DOHH2 (cell line): ENCODE measurements at regions not wholly inside any gene's neighbourhood (a gene's known extent, or its start where the extent isn't known, plus 50 kb on each side); places are given as distances from the start of the nearest gene placed in this dataset.

Experiments used
- H3F3A ChIP-seq: fragments of 200-600 bp; sonication (generic), shearing (Covaris generic); 2 replicates; pipeline ENCODE4 v1.6.0; 2016; ENCODE audit warnings: antibody characterized with exemption, mild to moderate bottlenecking; ENCODE audit not compliant: control insufficient read depth, insufficient read depth
- H3K27ac ChIP-seq: fragments of 200-600 bp; sonication (generic); 2 replicates; pipeline ENCODE4 v1.5.1; 2014; ENCODE audit warnings: low read depth, mild to moderate bottlenecking, low read length, moderate library complexity
- H3K27me3 ChIP-seq: fragments of 200-600 bp; sonication (generic); 2 replicates; pipeline ENCODE4 v1.6.1; 2014; ENCODE audit warnings: mild to moderate bottlenecking, low read length, mixed read lengths; ENCODE audit not compliant: control insufficient read depth
- H3K36me3 ChIP-seq: fragments of 200-600 bp; sonication (generic); 2 replicates; pipeline ENCODE4 v1.6.1; 2014; ENCODE audit warnings: mild to moderate bottlenecking, low read length, moderate library complexity, mixed read lengths; ENCODE audit not compliant: control insufficient read depth
- H3K4me1 ChIP-seq: fragments of 200-600 bp; sonication (generic); 2 replicates; pipeline ENCODE4 v1.6.1; 2014; ENCODE audit warnings: mild to moderate bottlenecking, low read length, mixed read lengths; ENCODE audit not compliant: control insufficient read depth
- H3K4me2 ChIP-seq: fragments of 200-600 bp; sonication (generic); 2 replicates; pipeline ENCODE4 v1.6.0; 2014; ENCODE audit warnings: mild to moderate bottlenecking, low read length, moderate library complexity
- H3K4me3 ChIP-seq: fragments of 200-600 bp; sonication (generic); 2 replicates; pipeline ENCODE4 v1.5.1; 2014; ENCODE audit warnings: mild to moderate bottlenecking, low read length, mixed read lengths
- H3K79me2 ChIP-seq: fragments of 200-600 bp; sonication (generic); 2 replicates; pipeline ENCODE4 v1.6.1; 2014; ENCODE audit warnings: mild to moderate bottlenecking, low read length, mixed read lengths; ENCODE audit not compliant: control insufficient read depth
- H3K9me2 ChIP-seq: fragments of 200-600 bp; sonication (generic); replicated peaks from 2 replicates; pipeline ENCODE4 v1.6.1; 2014; ENCODE audit warnings: mild to moderate bottlenecking, low read length, mixed read lengths; ENCODE audit not compliant: control insufficient read depth
- H3K9me3 ChIP-seq: fragments of 200-600 bp; sonication (generic); 2 replicates; pipeline ENCODE4 v1.6.1; 2014; ENCODE audit warnings: antibody characterized with exemption, low read length, mixed read lengths; ENCODE audit not compliant: control insufficient read depth, insufficient read depth
- H4K20me1 ChIP-seq: fragments of 200-600 bp; sonication (generic); 2 replicates; pipeline ENCODE4 v1.6.0; 2014; ENCODE audit warnings: low read depth, mild to moderate bottlenecking, antibody characterized with exemption, low read length, moderate library complexity; ENCODE audit not compliant: control insufficient read depth, insufficient read depth
- CTCF ChIP-seq: fragments of 200-600 bp; sonication (generic); IDR thresholded peaks from one replicate; pipeline ENCODE4 v1.5.1; 2014; ENCODE audit warnings: antibody characterized with exemption, mild to moderate bottlenecking, low read depth, low read length; ENCODE audit not compliant: poor library complexity, severe bottlenecking
- EZH2phosphoT487 ChIP-seq: fragments of 200-600 bp; sonication (generic); IDR thresholded peaks from 2 replicates; pipeline ENCODE4 v1.6.1; 2017; ENCODE audit warnings: borderline replicate concordance, mild to moderate bottlenecking, antibody characterized with exemption, low read length, moderate library complexity, mixed read lengths

- Histone ChIP-seq H3F3A (no peaks in the 10 kb centered on the region), H3K4me1 (no peaks in the 10 kb centered on the region), H3K9me3 (no peaks in the 10 kb centered on the region), H3K4me2 (no peak overlapping the region), H3K27ac (no peak overlapping the region), H3K9me2 (no peaks in the 10 kb centered on the region), H3K79me2 (no peaks in the 10 kb centered on the region), H3K27me3 (no peaks in the 10 kb centered on the region), H3K4me3 (no peak overlapping the region), H3K36me3 (no peaks in the 10 kb centered on the region), H4K20me1 (no peaks in the 10 kb centered on the region)
- TF ChIP-seq CTCF (no peak), EZH2phosphoT487 (no peak)
These were observed 1159.7 kb downstream of the BCL11B start for GRCh38 chr14:98112194-98112780.

- no peaks in the 10 kb centered on the region for H3K9me3 ChIP-seq
These were observed 1157.7 kb downstream of the BCL11B start for GRCh38 chr14:98114122-98114895.

GRCh38 chr14:98114946-98115345, 1157.1 kb downstream of the BCL11B start:
- Histone ChIP-seq H3K36me3 (no peaks in the 10 kb centered on the region), H3K27me3 (no peaks in the 10 kb centered on the region), H3F3A (no peaks in the 10 kb centered on the region), H3K9me3 (no peaks in the 10 kb centered on the region), H3K4me1 (no peaks in the 10 kb centered on the region), H4K20me1 (no peaks in the 10 kb centered on the region), H3K9me2 (no peaks in the 10 kb centered on the region), H3K79me2 (no peaks in the 10 kb centered on the region), H3K27ac (no peak overlapping the region), H3K4me3 (no peak overlapping the region), H3K4me2 (no peak overlapping the region)
- TF ChIP-seq CTCF (no peak), EZH2phosphoT487 (no peak)

More at GRCh38 chr14:98114122-98114895, 1157.7 kb downstream of the BCL11B start:
- TF ChIP-seq CTCF, result no peak
- TF ChIP-seq EZH2phosphoT487, result no peak
- no peak overlapping the region for H3K4me3 ChIP-seq
- H3K4me2 ChIP-seq, result no peak overlapping the region
- no peaks in the 10 kb centered on the region for H3F3A ChIP-seq
- H3K4me1 ChIP-seq, result no peaks in the 10 kb centered on the region
- no peaks in the 10 kb centered on the region for H3K9me2 ChIP-seq
- H3K27ac ChIP-seq, result no peak overlapping the region
- H3K36me3 ChIP-seq, result no peaks in the 10 kb centered on the region
- H4K20me1 ChIP-seq, result no peaks in the 10 kb centered on the region
- H3K27me3 ChIP-seq, result no peaks in the 10 kb centered on the region
- no peaks in the 10 kb centered on the region for H3K79me2 ChIP-seq
